AG09319 (cell line): ENCODE measurements at regions not wholly inside any gene's neighbourhood (a gene's known extent, or its start where the extent isn't known, plus 50 kb on each side); places are given as distances from the start of the nearest gene placed in this dataset.

Experiments
- DNase-seq: peaks from one replicate; pipeline ENCODE4 v3.0.0-alpha.2; 2010; ENCODE audit warnings: low read depth; ENCODE audit errors: extremely low read depth
- CTCF ChIP-seq: IDR thresholded peaks from 2 replicates; pipeline ENCODE4 v1.5.1; 2011; ENCODE audit warnings: low read depth, mild to moderate bottlenecking, inconsistent platforms, low read length, moderate library complexity

DNA sequence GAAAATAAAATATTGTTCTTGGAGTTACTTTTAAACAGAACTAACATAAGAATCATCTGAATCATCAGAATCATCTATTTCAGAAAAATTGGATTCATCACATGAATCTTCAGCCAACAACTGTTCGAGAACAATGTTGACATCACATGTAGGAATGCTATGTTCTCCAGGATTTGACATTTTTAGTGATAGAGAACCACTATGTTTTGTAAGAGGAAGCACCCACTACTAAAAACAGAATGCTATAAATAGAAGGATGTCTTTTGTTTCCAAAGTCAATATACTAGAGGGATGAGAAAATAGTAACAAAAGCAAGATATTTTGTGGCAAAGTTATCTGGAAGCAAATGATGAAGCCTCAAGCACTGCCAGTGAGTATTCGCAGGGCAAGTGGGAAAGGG lies 263.4 kb upstream of the DDI1 start:
- no peak for TF ChIP-seq CTCF
- no peak for DNase-seq

GRCh38 chr11:103773537-103773936 lies 262.9 kb upstream of the DDI1 start:
- no peak for TF ChIP-seq CTCF
- DNase-seq = no peak

DNA sequence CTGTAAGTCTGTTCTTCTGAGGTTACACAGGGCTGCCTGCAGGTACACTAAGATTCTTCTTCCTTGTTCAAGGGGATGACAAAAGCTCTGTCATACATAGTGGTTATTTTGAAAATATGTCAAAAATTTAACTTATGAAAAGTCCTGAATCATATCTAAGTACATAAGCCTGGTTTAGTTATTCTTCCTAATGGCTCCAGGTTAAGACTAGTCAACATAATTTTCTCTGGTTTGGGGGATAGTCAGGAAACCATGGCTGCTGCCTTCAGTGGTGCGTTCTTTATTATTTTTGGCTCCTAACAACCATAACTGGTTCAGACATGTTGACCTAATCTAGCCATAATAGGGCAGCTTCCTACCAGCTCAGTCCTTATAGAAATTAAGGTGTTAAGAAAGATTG lies 257.4 kb upstream of the DDI1 start:
- no peak for TF ChIP-seq CTCF
- no peak for DNase-seq

DNA sequence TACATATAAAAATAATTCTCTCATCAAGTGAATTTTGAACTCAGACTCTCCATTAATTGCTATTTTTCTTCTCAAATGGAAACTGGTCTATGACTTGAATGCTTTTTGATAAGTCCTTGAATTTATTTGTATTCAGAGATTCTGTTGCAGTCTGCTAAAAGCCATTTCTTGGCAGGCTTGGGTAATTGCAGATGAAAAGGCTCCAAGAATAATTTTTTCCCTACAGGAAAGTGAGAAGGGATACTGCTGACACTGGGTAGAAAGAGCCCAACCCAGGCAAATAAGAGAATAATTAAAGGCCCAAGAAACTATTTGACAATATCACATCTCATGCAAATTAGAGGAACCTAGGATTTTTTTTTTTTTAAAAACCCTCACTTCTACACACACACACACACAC lies 246.5 kb upstream of the DDI1 start:
- no peak for DNase-seq
- TF ChIP-seq CTCF = no peak

DNA sequence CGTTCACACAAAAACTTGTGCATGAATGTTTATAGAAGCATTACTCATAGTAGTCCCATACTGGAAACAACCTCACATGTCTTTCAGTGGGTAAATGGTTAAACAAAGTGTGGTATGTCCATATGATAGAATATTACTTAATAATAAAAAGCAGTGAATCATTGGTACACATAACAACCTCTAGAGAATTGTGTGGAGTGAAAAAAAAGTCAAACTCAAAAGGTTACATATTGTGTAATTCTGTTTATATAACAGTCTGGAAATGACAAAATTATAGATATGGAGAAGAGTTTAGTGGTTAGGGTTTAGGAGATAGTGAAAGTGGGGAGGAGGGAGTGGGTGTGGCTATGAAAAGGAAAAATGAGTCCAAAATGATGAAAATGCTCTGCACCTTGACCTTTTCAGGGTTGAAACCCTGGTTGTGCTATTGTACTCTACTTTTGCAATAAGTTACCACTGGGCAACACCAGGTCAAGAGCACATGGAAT lies 243.4 kb upstream of the DDI1 start:
- no peak for TF ChIP-seq CTCF
- no peak for DNase-seq

DNA sequence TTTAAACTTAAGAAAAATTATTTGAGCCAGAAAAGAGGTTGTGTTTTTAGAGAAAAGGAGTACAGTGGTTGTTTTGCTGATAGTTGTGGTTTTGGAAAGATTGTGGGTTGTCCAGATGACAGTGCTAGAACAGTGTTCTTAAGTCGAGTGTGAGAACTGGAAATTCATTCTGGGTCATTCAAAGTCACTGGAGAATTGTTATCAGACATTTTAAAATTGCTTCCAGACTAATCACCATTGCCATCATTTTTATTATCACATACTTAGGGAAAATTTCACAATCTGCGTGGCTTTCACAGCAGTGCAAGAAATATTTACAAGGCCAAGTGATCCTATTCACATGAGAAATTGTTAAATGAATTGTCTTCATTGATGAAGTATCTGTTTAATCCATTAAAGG lies 242.2 kb upstream of the DDI1 start:
- no peak for TF ChIP-seq CTCF

DNA sequence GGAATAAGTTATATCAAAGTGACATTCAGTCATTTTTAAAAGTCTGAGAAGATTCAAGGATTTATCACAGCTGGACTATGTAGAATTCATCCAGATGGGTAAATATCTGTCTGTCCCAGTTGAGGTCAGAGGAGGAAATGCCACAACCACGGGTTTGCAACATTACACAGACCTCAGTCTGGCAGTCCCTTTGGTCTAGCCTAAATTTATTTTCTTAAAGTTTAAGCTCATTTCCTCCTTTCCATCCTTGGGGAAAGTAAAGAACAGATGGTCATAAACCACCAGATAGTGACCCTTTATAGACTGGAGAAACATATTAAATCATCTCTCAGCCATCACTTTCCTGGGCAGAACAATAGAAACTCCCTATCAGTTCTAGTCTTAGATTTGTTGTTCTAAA lies 238.4 kb upstream of the DDI1 start:
- TF ChIP-seq CTCF = no peak

More for the DNA sequence above, 242.2 kb upstream of the DDI1 start:
- DNase-seq = peak; percentile 66

More for the DNA sequence above, 238.4 kb upstream of the DDI1 start:
- DNase-seq = no peak
